ENCODE measurements at regions not wholly inside any gene's neighbourhood (a gene's known extent, or its start where the extent isn't known, plus 50 kb on each side); places are given as distances from the start of the nearest gene placed in this dataset.
"Not testable (repeated sequence)": the region's sequence is repeated elsewhere in the genome, so short reads cannot be mapped to it uniquely, and the experiment has no call there.

- not testable (repeated sequence) for DNase-seq (ENCODE audit: low read depth)
These were observed 180.9 kb downstream of the CEP170 start for GRCh38 chr1:243074224-243074623.

- not testable (repeated sequence) for DNase-seq (ENCODE audit: low read depth)
These were observed 188.0 kb downstream of the CEP170 start for GRCh38 chr1:243067056-243067455.

- not testable (repeated sequence) for DNase-seq (ENCODE audit: low read depth)
These were observed 193.1 kb downstream of the CEP170 start for GRCh38 chr1:243061965-243062364.

GRCh38 chr1:243055510-243055909 is 199.6 kb downstream of the CEP170 start:
- not testable (repeated sequence) for DNase-seq (ENCODE audit: low read depth)

- not testable (repeated sequence) for DNase-seq (ENCODE audit: low read depth)
These were observed 200.0 kb downstream of the CEP170 start for GRCh38 chr1:243055091-243055490.

- DNase-seq (ENCODE audit: low read depth): not testable (repeated sequence)
These were observed 200.4 kb downstream of the CEP170 start for GRCh38 chr1:243054681-243055080.

GRCh38 chr1:243053048-243053447 is 202.0 kb downstream of the CEP170 start:
- not testable (repeated sequence) for DNase-seq (ENCODE audit: low read depth)

- DNase-seq (ENCODE audit: low read depth): not testable (repeated sequence)
These were observed 204.5 kb downstream of the CEP170 start for GRCh38 chr1:243050613-243051012.

GRCh38 chr1:243049716-243050115 is 205.4 kb downstream of the CEP170 start:
- DNase-seq (ENCODE audit: low read depth): not testable (repeated sequence)

GRCh38 chr1:243021365-243021764 is 233.7 kb downstream of the CEP170 start:
- DNase-seq (ENCODE audit: low read depth): not testable (repeated sequence)

- DNase-seq (ENCODE audit: low read depth): not testable (repeated sequence)
These were observed 235.9 kb downstream of the CEP170 start for GRCh38 chr1:243019030-243019635.

GRCh38 chr1:243010719-243011118 is 244.4 kb downstream of the CEP170 start:
- not testable (repeated sequence) for DNase-seq (ENCODE audit: low read depth)

- not testable (repeated sequence) for DNase-seq (ENCODE audit: low read depth)
These were observed 254.1 kb downstream of the CEP170 start for GRCh38 chr1:243001003-243001402.

- not testable (repeated sequence) for DNase-seq (ENCODE audit: low read depth)
These were observed 262.3 kb downstream of the CEP170 start for GRCh38 chr1:242992776-242993175.

GRCh38 chr1:242985096-242985495 is 270.0 kb downstream of the CEP170 start:
- not testable (repeated sequence) for DNase-seq (ENCODE audit: low read depth)

- DNase-seq (ENCODE audit: low read depth): not testable (repeated sequence)
These were observed 281.7 kb downstream of the CEP170 start for GRCh38 chr1:242973341-242973740.

- DNase-seq (ENCODE audit: low read depth): no peak
These were observed 288.2 kb downstream of the CEP170 start for GRCh38 chr1:242966892-242967291.

- DNase-seq (ENCODE audit: low read depth): not testable (repeated sequence)
These were observed 295.7 kb downstream of the CEP170 start for GRCh38 chr1:242959397-242959796.

- not testable (repeated sequence) for DNase-seq (ENCODE audit: low read depth)
These were observed 300.1 kb downstream of the CEP170 start for GRCh38 chr1:242954945-242955344.

GRCh38 chr1:242946206-242946605 is 308.9 kb downstream of the CEP170 start:
- DNase-seq (ENCODE audit: low read depth): no peak

GRCh38 chr1:242936725-242937124 is 318.4 kb downstream of the CEP170 start:
- not testable (repeated sequence) for DNase-seq (ENCODE audit: low read depth)

- not testable (repeated sequence) for DNase-seq (ENCODE audit: low read depth)
These were observed 330.4 kb downstream of the CEP170 start for GRCh38 chr1:242924717-242925116.

GRCh38 chr1:242923603-242924002 is 331.5 kb downstream of the CEP170 start:
- not testable (repeated sequence) for DNase-seq (ENCODE audit: low read depth)

GRCh38 chr1:242914729-242915128 is 340.4 kb downstream of the CEP170 start:
- DNase-seq (ENCODE audit: low read depth): not testable (repeated sequence)

Data from non-pigmented ciliary epithelial cell (primary cell).